HEK293T (cell line): ENCODE measurements at regions not wholly inside any gene's neighbourhood (a gene's known extent, or its start where the extent isn't known, plus 50 kb on each side); places are given as distances from the start of the nearest gene placed in this dataset.

Experiments used
- SP1 ChIP-seq: fragments of 450-650 bp; IDR thresholded peaks from 2 replicates; pipeline ENCODE4 v1.6.1; 2017
- SUZ12 ChIP-seq: fragments of 450-650 bp; IDR thresholded peaks from 2 replicates; pipeline ENCODE4 v1.6.1; 2016; ENCODE audit warnings: mild to moderate bottlenecking
- ZNF384 ChIP-seq: fragments of 450-650 bp; IDR thresholded peaks from 2 replicates; pipeline ENCODE4 v1.6.1; 2016

DNA sequence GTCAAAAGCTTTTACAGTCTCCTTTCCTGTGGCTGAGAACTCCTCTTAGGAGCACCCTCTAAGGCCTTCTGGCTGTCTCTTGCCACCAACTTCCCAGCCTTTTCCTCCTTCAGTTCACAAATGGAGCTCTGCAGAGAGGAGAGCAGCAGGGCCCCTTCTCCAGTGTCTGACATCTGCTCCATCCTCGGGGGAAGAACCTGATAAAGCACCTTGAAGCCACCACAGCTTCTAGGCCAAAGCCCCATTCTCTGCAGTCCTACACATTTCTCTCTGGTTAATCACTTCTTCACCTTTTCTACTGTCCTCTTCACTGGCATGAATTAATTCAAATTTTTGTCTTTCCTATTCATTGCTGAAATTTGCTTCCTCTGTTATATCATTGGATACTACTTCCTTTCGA lies 378.1 kb upstream of the POU3F1 start:
- TF ChIP-seq SUZ12 (no peak), SP1 (no peak), ZNF384 (no peak)
